Fibroblast of skin of abdomen (primary cell): ENCODE measurements at regions not wholly inside any gene's neighbourhood (a gene's known extent, or its start where the extent isn't known, plus 50 kb on each side); places are given as distances from the start of the nearest gene placed in this dataset.
A peak's percentile ranks its signal among the peaks of the same experiment; 100 is the strongest.

Experiments used
- DNase-seq: peaks from one replicate; pipeline ENCODE4 v3.0.0-alpha.2; 2013

- peak; percentile 40 for DNase-seq
Observed at GRCh38 chr4:127120441-127121090, 512.2 kb upstream of the INTU start.

- DNase-seq, result no peak
Observed at GRCh38 chr4:127124919-127125318, 507.8 kb upstream of the INTU start.

GRCh38 chr4:127126718-127127117, 506.0 kb upstream of the INTU start:
- DNase-seq, result no peak

- no peak for DNase-seq
Observed at GRCh38 chr4:127131527-127131926, 501.2 kb upstream of the INTU start.

- peak; percentile 38 for DNase-seq
Observed at GRCh38 chr4:127134490-127134889, 498.3 kb upstream of the INTU start.

GRCh38 chr4:127138586-127138985, 494.2 kb upstream of the INTU start:
- peak; percentile 62 for DNase-seq

GRCh38 chr4:127139788-127140286, 492.9 kb upstream of the INTU start:
- no peak for DNase-seq

- DNase-seq, result no peak
Observed at GRCh38 chr4:127140306-127140705, 492.5 kb upstream of the INTU start.

- DNase-seq, result peak; percentile 92
Observed at GRCh38 chr4:127141856-127142255, 490.9 kb upstream of the INTU start.

- DNase-seq, result peak; percentile 90
Observed at GRCh38 chr4:127143460-127144195, 489.1 kb upstream of the INTU start.

GRCh38 chr4:127145006-127145540, 487.7 kb upstream of the INTU start:
- DNase-seq, result no peak

- no peak for DNase-seq
Observed at GRCh38 chr4:127148165-127148564, 484.6 kb upstream of the INTU start.

- DNase-seq, result no peak
Observed at GRCh38 chr4:127149086-127149485, 483.7 kb upstream of the INTU start.

- peak; percentile 38 for DNase-seq
Observed at GRCh38 chr4:127151941-127152340, 480.8 kb upstream of the INTU start.

- no peak for DNase-seq
Observed at GRCh38 chr4:127155116-127155515, 477.6 kb upstream of the INTU start.

- no peak for DNase-seq
Observed at GRCh38 chr4:127155555-127155954, 477.2 kb upstream of the INTU start.

- DNase-seq, result peak; percentile 82
Observed at GRCh38 chr4:127162741-127163140, 470.0 kb upstream of the INTU start.

GRCh38 chr4:127165971-127166370, 466.8 kb upstream of the INTU start:
- peak; percentile 19 for DNase-seq

- no peak for DNase-seq
Observed at GRCh38 chr4:127174201-127174600, 458.6 kb upstream of the INTU start.

- DNase-seq, result peak; percentile 5
Observed at GRCh38 chr4:127174616-127175015, 458.1 kb upstream of the INTU start.

- DNase-seq, result no peak
Observed at GRCh38 chr4:127179256-127180087, 453.3 kb upstream of the INTU start.

- DNase-seq, result no peak
Observed at GRCh38 chr4:127181001-127181400, 451.8 kb upstream of the INTU start.

GRCh38 chr4:127182687-127183086, 450.1 kb upstream of the INTU start:
- DNase-seq, result peak; percentile 42
